Amygdala (tissue), 56 donors: ENCODE measurements at regions not wholly inside any gene's neighbourhood (a gene's known extent, or its start where the extent isn't known, plus 50 kb on each side); places are given as distances from the start of the nearest gene placed in this dataset.

Experiments
- DNase-seq, 56 donors: peaks; one replicate each; lab custom pipeline; 2025; lab: John Stamatoyannopoulos, UW

GRCh38 chr7:18235819-18236218 is 208.2 kb upstream of the PRPS1L1 start:
- no peak for DNase-seq

- DNase-seq = no peak
Observed at GRCh38 chr7:18239212-18239611, 211.6 kb upstream of the PRPS1L1 start.

- DNase-seq = no peak
Observed at GRCh38 chr7:18241543-18242231, 214.0 kb upstream of the PRPS1L1 start.

GRCh38 chr7:18243731-18244130 is 216.1 kb upstream of the PRPS1L1 start:
- no peak for DNase-seq

GRCh38 chr7:18250133-18250532 is 222.5 kb upstream of the PRPS1L1 start:
- DNase-seq = no peak

- no peak for DNase-seq
Observed at GRCh38 chr7:18257711-18258110, 230.1 kb upstream of the PRPS1L1 start.

- DNase-seq = no peak
Observed at GRCh38 chr7:18262058-18262457, 233.5 kb upstream of the HDAC9 start.

- DNase-seq = no peak
Observed at GRCh38 chr7:18265611-18266281, 229.8 kb upstream of the HDAC9 start.

GRCh38 chr7:18268571-18268970 is 227.0 kb upstream of the HDAC9 start:
- DNase-seq = no peak

GRCh38 chr7:18276380-18276779 is 219.2 kb upstream of the HDAC9 start:
- DNase-seq = no peak

- no peak for DNase-seq
Observed at GRCh38 chr7:18278316-18278715, 217.2 kb upstream of the HDAC9 start.

- no peak for DNase-seq
Observed at GRCh38 chr7:18283045-18283444, 212.5 kb upstream of the HDAC9 start.

- DNase-seq = no peak
Observed at GRCh38 chr7:18287482-18287881, 208.1 kb upstream of the HDAC9 start.

GRCh38 chr7:18288322-18289037 is 207.1 kb upstream of the HDAC9 start:
- DNase-seq = no peak

GRCh38 chr7:18289788-18290187 is 205.8 kb upstream of the HDAC9 start:
- no peak for DNase-seq

GRCh38 chr7:18290223-18290622 is 205.3 kb upstream of the HDAC9 start:
- no peak for DNase-seq

GRCh38 chr7:18290865-18291264 is 204.7 kb upstream of the HDAC9 start:
- DNase-seq = no peak

GRCh38 chr7:18292584-18292983 is 203.0 kb upstream of the HDAC9 start:
- DNase-seq = no peak

GRCh38 chr7:18293759-18294158 is 201.8 kb upstream of the HDAC9 start:
- no peak for DNase-seq

GRCh38 chr7:18294411-18294810 is 201.1 kb upstream of the HDAC9 start:
- DNase-seq = no peak

- no peak for DNase-seq
Observed at GRCh38 chr7:18295781-18296423, 199.6 kb upstream of the HDAC9 start.
